GM21360 (cell line): ENCODE measurements at regions not wholly inside any gene's neighbourhood (a gene's known extent, or its start where the extent isn't known, plus 50 kb on each side); places are given as distances from the start of the nearest gene placed in this dataset.

Experiments used
- ATAC-seq: cut with Tn5 transposase; IDR thresholded peaks from one replicate; pipeline ENCODE4 v1.9.1; 2021; ENCODE audit warnings: mild to moderate bottlenecking, moderate library complexity; ENCODE audit not compliant: unreplicated experiment

DNA sequence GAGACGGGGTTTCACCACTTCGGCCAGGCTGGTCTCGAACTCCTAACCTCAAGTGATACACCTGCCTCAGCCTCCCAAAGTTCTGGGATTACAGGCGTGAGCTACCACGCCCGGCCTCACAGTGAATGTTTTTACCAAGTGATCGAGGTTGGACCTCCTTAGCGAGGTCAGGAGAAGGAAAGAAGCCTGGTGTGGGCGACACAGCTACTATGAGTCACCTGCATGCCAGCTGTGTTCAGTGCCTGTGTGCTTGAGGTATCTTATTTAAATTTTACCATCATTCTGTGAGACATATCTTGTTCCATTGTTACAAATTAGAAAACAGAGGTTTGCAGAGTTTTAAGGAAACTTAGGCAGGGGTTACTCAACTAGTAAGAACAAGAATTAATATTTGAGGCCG is 174.8 kb upstream of the DYNLRB2 start:
- no peak for ATAC-seq

DNA sequence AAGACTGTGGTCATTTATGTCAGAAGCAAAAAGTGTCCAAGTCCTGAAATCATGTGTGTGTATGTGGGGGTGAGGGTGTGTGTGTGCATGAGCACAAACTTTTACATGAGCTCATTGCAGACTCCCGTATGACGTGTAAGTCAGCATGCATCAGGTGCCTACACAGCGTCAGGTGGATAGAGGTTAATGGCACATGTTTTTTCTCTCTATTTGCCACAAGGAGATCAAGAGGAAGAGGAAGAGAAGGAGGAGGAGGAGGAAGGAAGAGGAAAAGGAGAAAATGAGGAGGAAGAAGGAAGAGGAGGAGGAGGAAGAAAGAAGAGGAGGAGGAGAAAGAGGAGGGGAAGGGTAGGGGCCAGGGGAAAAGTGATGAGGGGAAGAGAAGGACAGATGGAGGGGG is 178.0 kb upstream of the DYNLRB2 start:
- no peak for ATAC-seq

DNA sequence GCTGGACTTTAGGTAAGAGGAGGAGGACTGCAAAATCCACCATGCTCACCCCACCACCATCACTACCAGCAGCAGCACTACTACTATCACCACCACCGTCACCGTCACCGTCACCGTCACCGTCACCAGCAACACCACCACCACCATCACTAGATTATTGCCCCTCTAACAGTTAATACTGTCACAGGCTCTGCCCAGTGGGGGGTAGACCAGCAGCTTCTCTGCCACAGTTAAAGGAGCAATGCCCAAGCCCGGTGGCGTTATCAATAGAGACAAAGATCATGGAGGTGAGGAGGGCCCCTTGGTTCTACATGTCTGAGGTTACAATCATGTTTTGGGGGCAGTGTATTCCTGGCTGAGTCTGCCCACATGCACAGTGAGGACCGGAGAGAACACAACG is 184.4 kb upstream of the DYNLRB2 start:
- no peak for ATAC-seq

DNA sequence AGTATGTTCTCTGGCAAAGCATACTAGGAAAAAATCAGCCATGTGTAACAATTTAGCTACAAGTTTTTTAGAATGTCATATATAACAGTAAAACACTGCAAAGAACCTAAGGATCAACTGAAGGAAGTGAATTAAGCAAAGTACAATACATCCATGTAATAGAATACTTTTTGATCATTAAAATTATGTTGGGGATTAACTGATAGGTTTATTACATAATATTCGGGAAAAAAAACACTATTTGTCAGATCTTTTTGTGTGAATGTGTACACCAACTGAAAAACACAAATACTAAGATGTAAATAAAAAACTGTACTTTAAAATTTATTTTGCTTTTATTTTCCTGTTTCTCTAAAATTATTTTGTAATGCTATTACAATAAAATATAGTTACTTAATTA is 185.5 kb upstream of the DYNLRB2 start:
- ATAC-seq = no peak

DNA sequence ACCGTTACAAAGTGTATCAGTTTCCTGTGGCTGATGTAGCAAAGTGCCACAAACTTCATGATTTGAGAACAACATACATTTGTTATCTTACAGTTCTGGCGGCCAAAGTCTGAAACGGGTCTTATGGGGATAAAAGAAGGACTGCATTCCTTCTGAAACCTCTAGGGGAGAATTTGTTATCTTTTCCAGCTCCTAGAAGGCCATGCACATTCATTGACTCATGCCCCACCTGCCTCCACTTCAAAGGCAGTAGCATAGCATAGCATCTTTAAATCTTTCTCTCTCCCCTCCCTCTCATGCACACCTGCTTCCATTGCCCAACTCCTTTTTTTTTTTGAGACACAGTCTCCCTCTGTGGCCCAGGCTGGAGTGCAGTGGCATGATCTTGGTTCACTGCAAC is 190.7 kb upstream of the DYNLRB2 start:
- no peak for ATAC-seq

DNA sequence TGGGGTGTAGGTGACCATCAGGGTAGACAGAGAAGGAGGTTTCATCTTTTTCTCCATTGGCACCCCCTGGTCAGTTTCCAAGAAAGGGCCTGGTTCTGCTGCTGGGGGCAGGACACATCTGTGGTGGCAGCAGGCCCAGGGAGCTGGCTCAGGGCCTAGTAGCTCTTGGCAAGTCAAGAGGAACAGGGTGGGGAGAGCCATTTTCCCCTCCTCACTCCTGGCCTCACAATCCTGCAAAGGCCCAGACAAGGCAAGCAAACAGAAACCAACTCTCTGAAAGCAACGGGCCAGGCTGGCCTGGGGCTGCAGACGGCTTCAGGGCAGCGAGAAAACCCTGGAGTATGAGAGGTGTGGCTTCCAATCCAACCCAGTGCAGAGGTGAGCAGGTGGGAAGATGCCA is 192.9 kb upstream of the DYNLRB2 start:
- no peak for ATAC-seq

DNA sequence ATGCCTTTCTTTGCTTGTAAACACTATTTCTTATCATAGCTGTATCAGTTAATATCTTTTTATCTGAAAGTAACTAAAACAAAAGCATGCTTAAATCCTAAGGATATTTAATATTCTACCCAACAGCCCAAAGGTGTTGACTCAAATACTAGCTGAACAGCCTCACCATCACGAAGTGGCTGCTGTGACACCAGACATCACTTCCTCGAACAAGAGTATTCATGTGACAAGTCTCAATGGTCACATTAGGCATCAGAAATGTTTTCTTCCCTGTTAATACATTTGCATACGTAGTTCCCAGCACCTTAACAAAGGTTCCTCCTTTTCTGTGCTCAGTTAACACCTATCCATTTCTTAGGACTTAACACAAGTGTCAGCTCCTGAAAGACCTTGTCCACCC is 193.8 kb upstream of the DYNLRB2 start:
- ATAC-seq = no peak

DNA sequence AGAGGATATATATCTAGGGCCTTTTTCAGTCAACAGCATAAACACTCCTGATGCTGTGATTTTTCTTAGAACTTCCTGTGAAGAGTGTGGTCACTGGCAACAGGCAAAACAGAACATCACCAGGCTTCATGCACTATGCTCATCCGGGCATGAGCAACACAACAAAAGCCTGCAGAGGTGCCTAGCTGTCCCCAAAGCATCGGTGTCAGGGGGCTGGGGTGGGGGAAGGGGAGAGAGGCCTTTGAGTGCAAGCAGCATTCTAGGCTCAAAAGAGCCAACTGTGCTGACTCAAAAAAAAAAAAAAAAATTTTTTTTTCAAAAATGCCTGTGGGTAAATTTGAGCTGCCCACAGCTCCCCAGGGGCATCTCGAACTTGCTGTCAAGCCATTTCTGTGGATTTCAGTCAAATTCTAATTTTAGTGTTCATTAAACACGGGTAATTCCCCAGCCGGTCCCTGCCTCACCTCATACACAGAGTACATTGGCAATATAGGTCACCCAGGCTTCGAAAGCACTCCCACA is 194.6 kb upstream of the DYNLRB2 start:
- no peak for ATAC-seq

DNA sequence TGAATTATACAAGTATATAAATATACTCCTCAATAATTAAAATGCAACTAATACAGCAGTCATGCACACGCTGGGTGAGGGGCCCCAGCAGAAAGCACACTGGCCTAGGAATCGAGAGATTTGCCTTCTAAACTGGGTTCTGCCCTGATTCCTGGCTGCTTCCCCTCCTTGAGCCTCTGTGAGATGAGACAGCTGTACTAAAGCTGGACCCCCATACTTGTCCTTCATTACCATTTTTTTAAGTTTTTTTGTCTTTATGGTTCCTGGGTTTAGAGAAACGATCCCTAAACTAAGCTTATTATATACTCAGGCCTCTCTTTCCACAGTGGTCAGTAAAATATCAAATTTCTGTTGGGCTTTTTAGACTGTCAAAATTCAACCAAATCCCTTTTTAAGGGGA is 195.1 kb upstream of the DYNLRB2 start:
- ATAC-seq = no peak

DNA sequence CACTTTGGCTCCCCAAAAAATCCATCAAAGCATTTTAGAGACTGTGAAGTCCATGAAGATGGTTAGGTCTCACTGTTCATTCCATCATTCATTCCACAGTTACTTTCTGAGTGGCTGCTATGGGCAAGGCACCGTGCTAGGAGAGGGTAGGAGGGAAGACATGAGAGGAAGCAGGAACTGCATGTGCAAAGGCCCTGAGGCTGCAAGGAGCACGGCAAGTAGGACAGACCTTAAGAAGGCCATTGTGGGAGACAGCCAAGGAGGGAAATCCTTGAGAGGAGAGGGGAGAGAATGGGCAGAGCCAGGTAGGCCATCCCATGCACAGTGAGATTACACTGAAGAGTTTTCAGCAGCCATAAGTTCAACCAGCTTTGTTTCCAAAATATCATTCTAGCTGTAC is 196.2 kb upstream of the DYNLRB2 start:
- no peak for ATAC-seq

DNA sequence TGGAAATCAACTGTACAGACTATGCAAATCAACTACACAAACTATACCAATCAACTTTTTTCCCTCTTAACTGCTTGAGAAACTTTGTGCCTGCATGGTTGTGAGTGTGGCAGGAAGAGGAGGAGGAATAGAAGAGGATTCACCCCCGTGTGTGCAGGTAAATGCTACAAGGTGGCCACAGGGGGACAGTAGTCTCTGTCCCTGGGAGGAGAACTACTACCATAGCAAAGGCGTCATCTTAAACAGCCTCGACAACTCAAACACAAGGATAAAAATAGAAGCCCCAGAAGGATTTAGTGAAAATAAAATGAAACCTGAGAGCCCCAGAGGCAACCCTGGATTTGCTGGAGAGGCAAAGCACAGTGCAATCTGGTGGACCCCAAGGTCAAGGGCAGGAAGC is 199.5 kb upstream of the DYNLRB2 start:
- ATAC-seq = no peak

DNA sequence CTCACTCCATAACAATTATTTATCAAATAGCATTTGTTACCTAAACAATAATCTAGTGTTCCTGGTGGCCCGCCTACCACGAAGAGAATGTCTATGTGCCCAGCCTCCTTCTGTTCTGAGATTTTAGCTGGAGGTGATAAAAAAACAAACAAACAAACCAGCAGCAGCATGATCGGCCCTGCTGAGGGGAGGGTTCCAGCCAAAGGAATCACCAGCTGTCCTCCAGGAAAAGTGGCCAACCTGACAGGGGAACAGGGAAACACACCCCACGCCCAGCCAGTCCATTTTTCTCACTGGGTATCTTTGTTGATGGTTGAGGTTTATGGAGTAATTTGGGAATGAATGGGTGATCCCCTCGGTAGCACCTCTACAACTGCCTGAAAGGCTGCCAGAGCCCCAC is 203.0 kb upstream of the DYNLRB2 start:
- no peak for ATAC-seq

DNA sequence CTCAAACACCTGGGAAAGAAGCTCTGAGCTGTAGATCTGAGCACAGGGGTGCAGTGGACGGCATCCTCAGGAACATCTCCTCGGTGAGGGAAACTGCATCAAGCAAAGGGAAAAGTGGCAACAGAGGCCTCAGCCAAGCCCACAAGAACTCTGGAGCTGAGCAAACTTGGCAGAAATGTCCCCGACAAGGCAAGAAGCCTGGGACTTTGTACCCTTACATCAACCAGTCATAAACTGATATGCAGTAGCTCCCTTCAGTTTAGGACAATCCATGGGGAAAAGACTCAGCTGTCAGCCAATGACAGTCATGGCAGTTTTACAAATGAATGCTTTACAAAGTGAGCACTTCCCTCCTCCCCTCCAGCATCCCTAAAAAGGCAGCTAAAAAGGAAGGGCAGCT is 210.0 kb upstream of the DYNLRB2 start:
- no peak for ATAC-seq

DNA sequence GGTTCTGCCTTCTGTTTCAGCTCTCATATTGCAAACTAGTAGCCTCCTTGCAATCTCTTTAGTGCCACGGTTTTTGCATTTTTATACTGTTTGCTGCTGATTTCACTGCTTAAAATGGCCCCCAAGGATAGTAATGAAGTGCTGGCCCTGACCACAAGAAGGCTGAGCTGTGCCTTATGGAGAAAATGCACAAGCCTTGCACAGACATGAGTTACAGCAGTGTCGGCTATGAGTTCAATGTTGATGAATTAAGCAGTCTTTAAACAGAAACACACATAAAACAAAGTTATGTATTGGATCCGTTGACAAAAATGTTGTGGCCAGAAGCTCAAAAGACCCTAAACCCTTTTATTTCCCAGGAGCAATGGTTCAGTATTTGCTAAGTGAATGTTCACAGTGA is 210.6 kb upstream of the DYNLRB2 start:
- ATAC-seq = no peak

DNA sequence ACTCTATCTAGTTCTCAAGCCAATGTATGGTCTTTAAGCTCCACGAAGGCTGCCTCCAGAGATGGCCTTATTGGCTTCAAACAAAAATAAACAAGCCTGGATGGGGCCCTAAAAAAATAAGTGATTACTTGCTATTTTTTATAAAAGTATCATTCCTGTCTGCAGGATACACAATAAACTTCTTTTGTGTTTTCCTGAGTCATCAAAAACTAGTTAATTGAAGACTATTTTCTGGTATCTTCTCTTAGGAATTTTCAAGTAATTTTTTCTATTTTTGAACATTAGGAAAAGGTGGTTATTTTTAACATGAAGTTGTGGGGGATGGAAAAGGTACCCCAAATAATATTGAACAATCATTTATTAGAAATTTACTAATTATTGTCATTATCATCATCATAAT is 213.1 kb upstream of the DYNLRB2 start:
- no peak for ATAC-seq

DNA sequence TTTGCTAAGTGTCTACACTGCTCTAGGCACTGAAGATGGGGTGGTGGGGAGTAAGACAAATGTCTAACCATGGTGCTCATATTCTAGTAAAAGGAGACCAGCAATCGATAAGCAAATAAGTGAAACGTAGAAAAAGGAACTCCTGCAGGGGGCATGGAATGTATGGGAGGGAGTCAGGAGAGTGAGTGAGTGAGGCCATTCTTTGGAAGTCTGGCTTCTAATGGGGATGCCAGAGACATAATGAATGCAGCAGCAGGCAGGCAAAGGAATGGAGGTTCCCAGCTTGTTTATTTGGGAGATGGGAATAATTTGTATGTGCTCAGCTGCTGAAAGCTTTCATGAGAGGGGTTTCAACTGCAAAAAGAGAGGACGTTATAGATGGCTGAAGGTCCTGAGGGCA is 216.4 kb upstream of the DYNLRB2 start:
- ATAC-seq = no peak

DNA sequence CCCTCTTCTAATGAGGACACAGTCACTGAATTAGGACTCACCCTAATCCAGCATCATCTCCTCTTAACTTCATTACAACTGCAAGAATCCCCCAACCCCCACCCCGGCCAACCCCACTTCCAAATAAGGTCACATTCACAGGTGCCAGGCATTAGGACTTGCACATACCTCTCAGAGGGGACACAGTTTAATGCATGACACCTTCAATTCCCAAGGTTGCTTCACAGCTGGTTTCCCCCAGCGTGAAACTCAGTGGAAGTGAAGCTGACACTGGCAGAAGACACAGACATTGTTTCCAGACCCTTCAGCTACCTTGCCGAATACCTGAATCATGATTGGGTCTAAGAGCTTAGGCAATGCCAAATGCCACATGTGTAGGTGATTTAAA is 217.0 kb upstream of the DYNLRB2 start:
- no peak for ATAC-seq

DNA sequence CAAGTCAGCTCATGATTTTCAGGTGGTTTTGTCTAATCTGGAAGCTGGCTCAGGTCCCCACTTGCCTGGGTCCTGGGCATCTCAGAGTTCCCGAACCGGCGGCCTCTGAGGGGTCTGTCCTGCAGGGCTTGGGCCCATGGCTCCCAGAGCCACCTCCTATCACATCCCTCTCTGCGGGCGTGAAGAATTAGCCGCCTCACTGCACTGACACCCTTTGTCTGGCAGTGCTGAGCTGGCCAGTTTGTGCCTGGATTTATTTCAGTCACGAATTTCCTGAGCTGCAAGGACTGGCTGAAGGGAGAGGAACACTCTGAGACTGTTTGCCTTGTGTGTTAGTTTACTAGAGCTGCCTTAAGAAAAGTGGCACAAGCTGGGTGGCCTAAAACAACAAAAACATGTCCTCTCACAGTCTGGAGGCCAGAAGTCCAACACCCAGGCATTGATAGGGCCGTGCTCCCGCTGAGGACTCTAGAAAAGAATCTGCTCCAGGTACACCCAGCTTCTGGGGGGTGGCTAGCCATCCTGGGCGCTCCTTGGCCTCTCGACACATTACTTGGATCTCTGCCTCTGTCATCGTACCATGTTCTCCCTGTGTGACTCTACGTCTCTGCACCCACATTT is 217.5 kb upstream of the DYNLRB2 start:
- ATAC-seq = no peak

DNA sequence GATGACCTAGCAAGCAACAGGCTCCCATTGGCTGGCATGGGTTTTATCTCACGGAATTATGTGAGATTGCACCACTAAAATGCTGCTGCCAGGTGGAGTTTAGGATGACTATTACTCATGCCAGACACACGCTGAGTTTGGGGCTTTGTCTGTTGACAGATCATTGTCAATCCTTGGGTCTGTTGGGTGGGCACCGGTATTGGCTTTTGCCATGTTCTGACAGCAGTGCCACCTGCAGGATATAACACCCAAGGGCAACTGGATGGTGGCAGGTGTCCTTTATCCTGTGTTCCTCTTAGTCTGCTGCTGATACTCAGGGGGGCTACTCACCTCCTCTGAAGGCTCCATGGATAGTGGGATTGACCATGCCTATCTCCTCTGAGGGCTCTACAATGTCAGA is 221.6 kb upstream of the DYNLRB2 start:
- no peak for ATAC-seq

DNA sequence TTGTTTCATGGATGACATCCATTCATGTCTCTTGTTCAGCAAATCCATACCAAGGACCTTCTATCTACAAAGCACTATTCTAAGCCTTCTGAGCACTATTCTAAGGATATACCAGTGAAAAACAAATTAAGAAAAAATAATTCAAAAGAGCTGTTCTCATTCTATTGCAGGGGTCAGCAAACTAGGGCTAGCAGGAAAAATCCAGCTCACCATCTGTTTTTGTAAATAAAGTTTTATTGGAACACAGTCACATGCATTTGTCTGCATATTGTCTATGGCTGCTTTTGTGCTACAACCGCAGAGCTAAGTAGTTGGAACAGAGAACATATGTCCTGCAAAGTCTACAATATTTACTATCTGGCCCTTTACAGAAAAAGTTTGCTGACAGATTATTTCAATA is 222.7 kb upstream of the DYNLRB2 start:
- no peak for ATAC-seq

DNA sequence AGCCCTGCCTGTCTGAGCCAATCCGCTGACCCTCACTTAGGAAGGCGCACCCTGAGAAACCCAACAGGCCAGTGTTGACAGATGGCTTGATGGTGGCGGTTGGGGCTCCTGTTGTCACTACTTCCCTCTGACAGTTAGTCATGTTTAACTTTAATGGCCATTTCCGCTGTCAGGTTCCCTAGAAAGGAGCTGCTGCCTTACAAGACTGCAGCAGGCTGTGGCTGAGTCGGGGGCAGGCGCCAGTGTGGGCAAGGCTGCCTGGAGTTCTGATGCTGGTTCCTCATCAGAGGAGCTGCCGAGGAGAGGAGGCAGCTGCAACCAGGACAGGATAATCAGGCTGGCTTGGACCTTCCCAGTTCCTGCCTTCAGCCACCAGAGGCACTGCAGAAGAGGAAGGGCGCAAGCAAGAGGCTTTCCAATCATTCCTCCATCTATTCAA is 223.2 kb upstream of the DYNLRB2 start:
- no peak for ATAC-seq

DNA sequence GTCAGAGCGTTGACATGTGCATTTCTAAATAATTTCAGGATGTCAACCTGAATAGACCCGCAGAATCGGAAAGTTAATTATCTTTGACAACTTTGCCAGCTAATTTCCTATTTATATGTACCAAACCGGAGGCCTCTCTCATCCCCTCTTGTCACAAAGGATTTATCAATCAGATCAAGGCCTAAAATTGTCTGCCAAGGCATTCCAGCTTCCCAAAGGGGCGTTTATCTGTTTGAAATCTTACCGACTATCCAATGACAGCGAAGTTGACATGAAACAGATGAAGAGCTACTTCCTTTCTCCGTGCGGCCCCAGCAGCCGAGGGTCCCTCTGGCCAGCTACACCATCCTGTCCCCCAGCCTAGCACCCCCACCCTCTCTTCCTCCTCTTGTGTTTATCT is 223.7 kb upstream of the DYNLRB2 start:
- ATAC-seq = no peak

DNA sequence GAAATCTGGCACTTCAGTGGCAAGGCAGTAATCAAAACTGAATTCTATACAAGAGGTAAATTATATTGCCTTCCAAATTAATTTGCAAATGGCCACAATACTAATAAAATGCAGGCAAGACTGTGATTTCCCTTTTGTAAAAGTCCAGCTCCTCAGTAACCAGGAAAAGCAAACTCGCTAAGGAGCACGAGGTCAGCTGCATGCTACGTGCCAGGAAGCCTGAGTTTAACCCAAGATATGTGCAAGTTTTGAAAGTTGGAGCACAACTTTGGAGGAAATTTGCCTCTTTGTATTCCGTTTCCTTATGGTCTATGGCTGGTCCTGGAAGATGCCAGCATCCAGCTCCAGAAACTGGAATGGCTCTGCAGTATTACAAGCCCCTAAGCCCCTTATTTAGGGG is 226.8 kb upstream of the DYNLRB2 start:
- ATAC-seq = no peak
